Ascending aorta (tissue), 2 donors: ENCODE measurements at regions not wholly inside any gene's neighbourhood (a gene's known extent, or its start where the extent isn't known, plus 50 kb on each side); places are given as distances from the start of the nearest gene placed in this dataset.

Source experiments
- DNase-seq, 2 donors: peaks; one replicate each; pipeline ENCODE4 v3.0.0-alpha.2; 2019; ENCODE audit warnings: low spot score in 2 of 2
- H3K27ac ChIP-seq, 2 donors: fragments of 200-600 bp; sonication (generic); one replicate each; pipeline ENCODE4 v1.5.1; 2016 to 2017; ENCODE audit warnings: mild to moderate bottlenecking in 1 of 2
- H3K27me3 ChIP-seq: fragments of 200-600 bp; sonication (generic); one replicate; pipeline ENCODE4 v1.5.1; 2017
- H3K36me3 ChIP-seq, 2 donors: fragments of 200-600 bp; sonication (generic); one replicate each; pipeline ENCODE4 v1.5.1; 2016
- H3K4me1 ChIP-seq, 2 donors: fragments of 200-600 bp; sonication (generic); one replicate each; pipeline ENCODE4 v1.5.1; 2016 to 2017; ENCODE audit warnings: mild to moderate bottlenecking in 1 of 2
- H3K4me3 ChIP-seq, 2 donors: fragments of 200-600 bp; sonication (generic); one replicate each; pipeline ENCODE4 v1.5.1; 2016 to 2017; ENCODE audit warnings: mild to moderate bottlenecking in 1 of 2
- H3K9me3 ChIP-seq, 2 donors: fragments of 200-600 bp; sonication (generic); one replicate each; pipeline ENCODE4 v1.5.1; 2016
- CTCF ChIP-seq, 3 experiments: fragments of 200-600 bp in 2 of 3; fragments of 450-650 bp in 1 of 3; sonication (generic) in 2 of 3; IDR thresholded peaks; one replicate each; pipeline ENCODE4 v1.5.1; 2016 to 2019; ENCODE audit warnings: antibody characterized with exemption in 3 of 3, mild to moderate bottlenecking in 1 of 3, moderate library complexity in 1 of 3
- intact Hi-C: fragments of 100-400 bp; cut with DNase I; formaldehyde crosslinking; loops from one replicate; pipeline ENCODE4 v1.15.1; 2023

- no peak for DNase-seq
- Histone ChIP-seq H3K27ac (no peak overlapping the region), H3K36me3 (no peaks in the 10 kb centered on the region), H3K9me3 (peaks cover 0 to 3% of the 10 kb centered on the region in 2 donors), H3K4me3 (no peak overlapping the region), H3K27me3 (no peaks in the 10 kb centered on the region), H3K4me1 (no peaks in the 10 kb centered on the region)
- TF ChIP-seq CTCF (IDR thresholded peaks at IDR 0.05) = no peak
- intact Hi-C loops = no loop called here
These were observed 345.5 kb upstream of the DUSP10 start for GRCh38 chr1:222087221-222087920.

- no peak for DNase-seq
- Histone ChIP-seq H3K4me3 (no peak overlapping the region), H3K27ac (no peak overlapping the region), H3K9me3 (peaks cover 0 to 3% of the 10 kb centered on the region in 2 donors), H3K27me3 (no peaks in the 10 kb centered on the region), H3K4me1 (no peaks in the 10 kb centered on the region), H3K36me3 (no peaks in the 10 kb centered on the region)
- intact Hi-C loops = no loop called here
- no peak for TF ChIP-seq CTCF (IDR thresholded peaks at IDR 0.05)
These were observed 343.1 kb upstream of the DUSP10 start for GRCh38 chr1:222084996-222085395.

- no peaks in the 10 kb centered on the region for H3K36me3 ChIP-seq
- H3K4me1 ChIP-seq = no peaks in the 10 kb centered on the region
- H3K27ac ChIP-seq = no peak overlapping the region
- intact Hi-C loops = no loop called here
- H3K9me3 ChIP-seq = peaks cover 0 to 3% of the 10 kb centered on the region in 2 donors
- no peak overlapping the region for H3K4me3 ChIP-seq
- DNase-seq = no peak
- no peak for TF ChIP-seq CTCF (IDR thresholded peaks at IDR 0.05)
- no peaks in the 10 kb centered on the region for H3K27me3 ChIP-seq
These were observed 342.2 kb upstream of the DUSP10 start for GRCh38 chr1:222084048-222084447.

- Histone ChIP-seq H3K27ac (no peak overlapping the region), H3K4me1 (no peaks in the 10 kb centered on the region)
- no peak for DNase-seq
These were observed 340.0 kb upstream of the DUSP10 start for GRCh38 chr1:222081859-222082258.

GRCh38 chr1:222079566-222079965 is 337.7 kb upstream of the DUSP10 start:
- no peak for TF ChIP-seq CTCF (IDR thresholded peaks at IDR 0.05)

More at GRCh38 chr1:222081859-222082258, 340.0 kb upstream of the DUSP10 start:
- Histone ChIP-seq H3K27me3 (no peaks in the 10 kb centered on the region), H3K4me3 (no peak overlapping the region), H3K36me3 (no peaks in the 10 kb centered on the region), H3K9me3 (peaks cover 0 to 3% of the 10 kb centered on the region in 2 donors)
- intact Hi-C loops = no loop called here
- no peak for TF ChIP-seq CTCF (IDR thresholded peaks at IDR 0.05)

More at GRCh38 chr1:222079566-222079965, 337.7 kb upstream of the DUSP10 start:
- no peaks in the 10 kb centered on the region for H3K4me1 ChIP-seq
- H3K4me3 ChIP-seq = no peak overlapping the region
- no peaks in the 10 kb centered on the region for H3K36me3 ChIP-seq
- H3K27me3 ChIP-seq = no peaks in the 10 kb centered on the region
- H3K9me3 ChIP-seq = peaks cover 0 to 3% of the 10 kb centered on the region in 2 donors
- intact Hi-C loops = no loop called here
- H3K27ac ChIP-seq = no peak overlapping the region
- no peak for DNase-seq
